ENCODE measurements at regions not wholly inside any gene's neighbourhood (a gene's known extent, or its start where the extent isn't known, plus 50 kb on each side); places are given as distances from the start of the nearest gene placed in this dataset.
"Not testable (repeated sequence)": the region's sequence is repeated elsewhere in the genome, so short reads cannot be mapped to it uniquely, and the experiment has no call there.

DNA sequence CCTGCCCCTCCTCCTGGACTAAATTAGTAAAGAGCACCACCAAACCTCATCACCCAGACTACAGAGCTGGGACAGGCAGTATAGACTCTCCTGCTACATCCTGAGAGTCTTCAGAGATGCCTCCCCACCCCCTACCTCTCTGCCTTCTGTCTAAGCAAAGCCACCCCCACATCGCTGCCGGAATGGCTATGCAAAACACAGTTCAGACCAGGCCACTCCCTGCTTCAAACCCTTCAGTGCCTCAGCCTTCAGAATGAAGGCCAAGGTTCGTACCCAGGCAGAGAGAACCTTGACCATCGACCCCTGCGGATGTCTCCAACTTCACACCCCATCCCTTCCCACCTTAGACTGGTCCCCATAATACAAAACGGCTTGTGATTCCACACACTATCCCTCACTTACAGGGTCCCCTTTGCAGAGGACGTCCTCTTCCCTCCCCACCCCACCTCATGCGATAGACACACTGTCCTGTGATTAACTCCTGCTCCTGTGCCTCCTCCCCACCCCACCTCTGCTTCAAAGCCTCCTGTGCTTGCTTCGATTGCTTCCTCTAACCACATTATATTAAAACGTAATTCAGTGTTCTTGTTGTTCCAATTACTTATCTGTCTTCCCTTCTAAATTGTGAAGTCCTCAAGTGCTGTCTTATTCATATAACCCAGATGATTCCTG lies 175.3 kb downstream of the UACA start:
- DNase-seq (ENCODE audit: extremely low spot score in 2 of 2) = peak; percentile 70 to 77
- no peak for TF ChIP-seq POLR2AphosphoS5 (IDR thresholded peaks at IDR 0.05; ENCODE audit: insufficient read depth in 1 of 2, low read depth in 1 of 2)
- TF ChIP-seq, protein P1, sequence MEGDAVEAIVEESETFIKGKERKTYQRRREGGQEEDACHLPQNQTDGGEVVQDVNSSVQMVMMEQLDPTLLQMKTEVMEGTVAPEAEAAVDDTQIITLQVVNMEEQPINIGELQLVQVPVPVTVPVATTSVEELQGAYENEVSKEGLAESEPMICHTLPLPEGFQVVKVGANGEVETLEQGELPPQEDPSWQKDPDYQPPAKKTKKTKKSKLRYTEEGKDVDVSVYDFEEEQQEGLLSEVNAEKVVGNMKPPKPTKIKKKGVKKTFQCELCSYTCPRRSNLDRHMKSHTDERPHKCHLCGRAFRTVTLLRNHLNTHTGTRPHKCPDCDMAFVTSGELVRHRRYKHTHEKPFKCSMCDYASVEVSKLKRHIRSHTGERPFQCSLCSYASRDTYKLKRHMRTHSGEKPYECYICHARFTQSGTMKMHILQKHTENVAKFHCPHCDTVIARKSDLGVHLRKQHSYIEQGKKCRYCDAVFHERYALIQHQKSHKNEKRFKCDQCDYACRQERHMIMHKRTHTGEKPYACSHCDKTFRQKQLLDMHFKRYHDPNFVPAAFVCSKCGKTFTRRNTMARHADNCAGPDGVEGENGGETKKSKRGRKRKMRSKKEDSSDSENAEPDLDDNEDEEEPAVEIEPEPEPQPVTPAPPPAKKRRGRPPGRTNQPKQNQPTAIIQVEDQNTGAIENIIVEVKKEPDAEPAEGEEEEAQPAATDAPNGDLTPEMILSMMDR (IDR thresholded peaks at IDR 0.05) = no peak
- TF ChIP-seq POLR2A (IDR thresholded peaks at IDR 0.05) = no peak
- peaks cover 9% of the 10 kb centered on the region for H3K4me1 ChIP-seq
- no peak overlapping the region for H3K4me3 ChIP-seq
- H3K27me3 ChIP-seq = no peaks in the 10 kb centered on the region
- no peaks in the 10 kb centered on the region for H3K36me3 ChIP-seq
- intact Hi-C loops (cut with DNase I) = no loop called here
- no peak overlapping the region for H3K27ac ChIP-seq
- no peaks in the 10 kb centered on the region for H3K9me3 ChIP-seq

DNA sequence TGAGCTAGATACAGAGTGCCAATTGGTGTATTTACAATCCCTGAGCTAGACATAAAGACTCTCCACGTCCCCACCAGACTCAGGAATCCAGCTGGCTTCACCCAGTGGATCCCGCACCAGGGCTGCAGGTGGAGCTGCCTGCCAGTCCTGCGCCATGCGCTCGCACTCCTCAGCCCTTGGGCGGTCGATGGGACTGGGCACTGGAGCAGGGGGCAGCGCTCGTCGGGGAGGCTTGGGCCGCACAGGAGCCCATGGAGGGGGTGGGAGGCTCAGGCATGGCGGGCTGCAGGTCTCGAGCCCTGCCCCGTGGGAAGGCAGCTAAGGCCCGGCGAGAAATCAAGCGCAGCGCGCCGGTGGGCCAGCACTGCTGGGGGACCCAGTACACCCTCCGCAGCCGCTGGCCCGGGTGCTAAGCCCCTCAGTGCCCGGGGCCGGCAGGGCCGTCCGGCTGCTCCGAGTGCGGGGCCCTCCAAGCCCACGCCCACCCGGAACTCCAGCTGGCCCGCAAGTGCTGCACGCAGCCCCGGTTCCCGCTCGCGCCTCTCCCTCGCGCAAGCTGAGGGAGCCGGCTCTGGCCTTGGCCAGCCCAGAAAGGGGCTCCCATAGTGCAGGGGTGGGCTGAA lies 176.2 kb downstream of the UACA start:
- H3K4me1 ChIP-seq; H3K27ac ChIP-seq; intact Hi-C loops (cut with DNase I); H3K36me3 ChIP-seq; H3K9me3 ChIP-seq; H3K27me3 ChIP-seq; H3K4me3 ChIP-seq: not testable (repeated sequence)
- DNase-seq (ENCODE audit: extremely low spot score in 2 of 2) = peak in 1 of 2 donors; percentile 7

DNA sequence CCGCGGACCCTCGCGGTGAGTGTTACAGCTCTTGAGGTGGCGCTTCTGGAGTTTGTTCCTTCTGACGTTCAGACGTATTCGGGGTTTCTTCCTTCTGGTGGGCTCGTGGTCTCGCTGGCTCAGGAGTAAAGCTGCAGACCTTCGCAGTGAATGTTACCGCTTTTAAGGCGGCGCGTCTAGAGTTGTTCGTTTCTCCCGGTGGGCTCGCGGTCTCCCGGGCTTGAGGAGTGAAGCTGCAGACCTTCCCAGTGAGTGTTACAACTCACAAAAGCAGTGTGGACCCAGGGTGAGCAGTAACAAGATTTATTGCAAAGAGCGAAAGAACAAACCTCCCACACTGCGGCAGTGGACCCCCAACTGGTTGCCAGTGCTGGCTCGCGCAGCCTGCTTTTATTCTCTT lies 177.1 kb downstream of the UACA start:
- DNase-seq (ENCODE audit: extremely low spot score in 2 of 2) = peak; percentile 29 to 79
- Histone ChIP-seq H3K27me3 (no peaks in the 10 kb centered on the region), H3K36me3 (no peaks in the 10 kb centered on the region), H3K4me1 (peaks cover 9% of the 10 kb centered on the region), H3K9me3 (no peaks in the 10 kb centered on the region), H3K27ac (no peak overlapping the region), H3K4me3 (no peak overlapping the region)
- intact Hi-C loops (cut with DNase I) = no loop called here
- no peak for TF ChIP-seq POLR2A (IDR thresholded peaks at IDR 0.05)

DNA sequence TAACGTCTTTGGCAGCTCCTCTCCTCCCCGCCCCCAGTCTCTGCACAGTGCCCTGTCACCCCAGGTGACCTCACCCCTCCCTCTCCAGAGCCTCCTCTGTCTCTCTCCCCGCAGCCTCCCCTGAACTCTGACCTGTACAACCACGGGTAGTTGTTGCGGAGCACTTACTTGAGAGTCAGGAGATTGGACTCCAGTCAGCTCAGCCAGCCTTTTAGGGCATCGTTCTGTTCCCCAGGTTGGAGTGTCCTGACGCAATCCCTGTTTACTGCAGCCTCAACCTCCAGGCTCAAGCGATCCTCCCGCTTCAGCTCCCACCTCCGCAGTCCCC lies 177.7 kb downstream of the UACA start:
- TF ChIP-seq, protein P1 (IDR thresholded peaks at IDR 0.05) = no peak
- TF ChIP-seq POLR2A (IDR thresholded peaks at IDR 0.05) (no peak), POLR2AphosphoS5 (IDR thresholded peaks at IDR 0.05; ENCODE audit: insufficient read depth in 1 of 2, low read depth in 1 of 2) (no peak)
- no peaks in the 10 kb centered on the region for H3K27me3 ChIP-seq
- peaks cover 9% of the 10 kb centered on the region for H3K4me1 ChIP-seq
- no peaks in the 10 kb centered on the region for H3K36me3 ChIP-seq
- H3K4me3 ChIP-seq = no peak overlapping the region
- peak in 1 of 2 donors; percentile 70 for DNase-seq (ENCODE audit: extremely low spot score in 2 of 2)
- intact Hi-C loops (cut with DNase I) = no loop called here
- H3K9me3 ChIP-seq = no peaks in the 10 kb centered on the region
- H3K27ac ChIP-seq = no peak overlapping the region

DNA sequence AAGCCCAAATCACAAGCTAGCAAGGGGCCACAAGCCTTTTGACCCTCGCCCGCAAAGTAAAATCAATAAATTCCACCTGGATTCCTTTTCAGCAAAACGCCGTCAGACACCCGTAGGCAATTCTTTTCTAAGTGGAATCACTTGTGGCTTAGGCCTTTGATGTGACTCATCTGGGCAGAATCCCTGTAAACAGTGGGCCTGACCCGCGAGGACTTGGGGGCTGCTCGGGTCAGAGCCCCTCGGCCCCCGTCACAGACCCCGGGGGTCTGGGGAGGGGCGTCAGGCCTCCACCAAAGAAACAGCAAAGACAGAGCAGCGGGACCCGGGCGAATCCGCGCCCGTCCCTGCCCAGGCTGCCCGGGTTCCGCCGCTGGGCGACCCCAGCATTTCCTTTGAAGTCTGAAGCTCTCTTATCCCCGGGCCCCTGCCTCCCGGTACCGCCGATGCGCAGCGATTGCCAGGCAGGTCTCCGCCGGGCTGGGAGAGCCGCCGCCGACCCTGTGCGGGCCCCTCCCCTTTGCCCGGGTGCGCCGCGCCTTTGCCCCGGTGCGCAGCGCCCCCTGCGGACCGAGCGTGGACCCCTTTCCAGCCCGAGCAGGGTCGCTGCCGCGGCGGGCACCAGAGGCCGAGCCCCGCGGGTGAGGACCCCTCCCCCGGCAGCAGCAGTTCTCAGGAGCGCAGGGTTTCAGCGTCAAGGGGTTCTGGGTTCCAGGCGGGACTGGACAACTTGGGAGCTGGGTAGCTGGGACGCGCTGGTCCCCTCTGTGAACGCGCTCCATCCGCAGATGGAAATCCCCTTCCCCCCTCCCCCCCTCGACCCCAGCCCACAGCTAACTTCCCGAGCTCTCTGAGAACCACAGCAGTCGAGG lies 178.3 kb downstream of the UACA start:
- Histone ChIP-seq H3K27me3 (no peaks in the 10 kb centered on the region), H3K36me3 (no peaks in the 10 kb centered on the region), H3K4me1 (peaks cover 9% of the 10 kb centered on the region), H3K27ac (no peak overlapping the region), H3K9me3 (no peaks in the 10 kb centered on the region), H3K4me3 (peak overlapping the region in 1 of 2 donors; percentile 25)
- TF ChIP-seq POLR2A (IDR thresholded peaks at IDR 0.05) = no peak
- TF ChIP-seq, protein P1 (IDR thresholded peaks at IDR 0.05) = peak; percentile 25 to 36 (median 30)
- DNase-seq (ENCODE audit: extremely low spot score in 2 of 2) = peak in 1 of 2 donors; percentile 80
- intact Hi-C loops (cut with DNase I) = no loop called here

DNA sequence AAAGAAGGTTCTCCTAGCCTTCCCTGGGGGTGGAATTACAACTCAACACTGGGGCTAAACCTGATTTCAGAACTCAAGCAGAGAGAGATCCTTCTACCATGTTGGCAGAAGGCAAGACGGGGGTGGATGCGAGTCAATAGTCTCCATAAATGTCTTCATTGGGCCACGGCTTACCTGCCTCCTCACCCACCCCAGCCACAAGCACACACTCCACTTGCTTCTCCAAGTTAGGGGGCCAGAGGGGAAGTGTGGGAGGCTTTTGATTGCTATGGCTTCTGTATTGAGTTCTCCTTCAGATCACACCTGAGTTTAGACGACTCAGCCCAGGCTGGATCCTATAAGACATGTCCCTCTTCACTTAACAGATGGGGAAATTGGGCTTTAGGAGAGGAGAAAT lies 178.9 kb downstream of the UACA start:
- Histone ChIP-seq H3K4me3 (no peak overlapping the region), H3K4me1 (peaks cover 9% of the 10 kb centered on the region), H3K9me3 (no peaks in the 10 kb centered on the region), H3K27me3 (no peaks in the 10 kb centered on the region), H3K27ac (no peak overlapping the region), H3K36me3 (no peaks in the 10 kb centered on the region)
- intact Hi-C loops (cut with DNase I) = no loop called here
- DNase-seq (ENCODE audit: extremely low spot score in 2 of 2) = peak in 1 of 2 donors; percentile 60
- TF ChIP-seq POLR2AphosphoS5 (IDR thresholded peaks at IDR 0.05; ENCODE audit: insufficient read depth in 1 of 2, low read depth in 1 of 2) (no peak), POLR2A (IDR thresholded peaks at IDR 0.05) (no peak)
- TF ChIP-seq, protein P1 (IDR thresholded peaks at IDR 0.05) = no peak
